IMR-90 (cell line): ENCODE measurements at regions not wholly inside any gene's neighbourhood (a gene's known extent, or its start where the extent isn't known, plus 50 kb on each side); places are given as distances from the start of the nearest gene placed in this dataset.

Experiments
- ATAC-seq: fragments of 200-7000 bp; cut with Tn5 transposase; 2 replicates; pipeline ENCODE4 v1.9.1; 2020; ENCODE audit warnings: low read depth, mild to moderate bottlenecking, moderate library complexity
- BruUV-seq: library from RNA; stranded (reverse); fragments of 400-500 nt; replicated peaks from 2 replicates; lab custom pipeline; 2021; lab: Mats Ljungman, UMichigan
- CTCF ChIA-PET: fragments of 300-600 bp; formaldehyde crosslinking; extraction: SDS; loops from one replicate; lab custom pipeline; 2021; ENCODE audit warnings: antibody characterized with exemption; lab: Yijun Ruan, JAX
- POLR2A ChIA-PET: fragments of 300-600 bp; sonication (Branson Sonifier 250); formaldehyde crosslinking; loops from one replicate; lab custom pipeline; 2022; ENCODE audit warnings: antibody characterized with exemption; ENCODE audit not compliant: unreplicated experiment; lab: Charles Lee
- DNase-seq: peaks from one replicate; pipeline ENCODE4 v3.0.0; 2013
- H2AFZ ChIP-seq: replicated peaks from 2 replicates; pipeline ENCODE3; 2013; ENCODE audit warnings: low read length, mild to moderate bottlenecking; ENCODE audit not compliant: poor library complexity
- H2AK5ac ChIP-seq: 2 replicates; pipeline ENCODE4 v1.6.1; 2013; ENCODE audit warnings: low read depth, low read length, inconsistent platforms
- H2AK9ac ChIP-seq: replicated peaks from 2 replicates; pipeline ENCODE3; 2013; ENCODE audit warnings: mild to moderate bottlenecking, low read depth, low read length, moderate library complexity; ENCODE audit not compliant: poor library complexity
- H2BK120ac ChIP-seq: 2 replicates; pipeline ENCODE4 v1.6.1; 2013; ENCODE audit warnings: low read depth, low read length, inconsistent platforms
- H2BK15ac ChIP-seq: 3 replicates; pipeline ENCODE4 v1.6.1; 2013; ENCODE audit warnings: low read depth, low read length, inconsistent platforms
- H2BK20ac ChIP-seq: 2 replicates; pipeline ENCODE4 v1.6.1; 2013; ENCODE audit warnings: low read depth, mild to moderate bottlenecking, inconsistent platforms, low read length, moderate library complexity
- H2BK5ac ChIP-seq: 2 replicates; pipeline ENCODE4 v1.6.1; 2013; ENCODE audit warnings: mild to moderate bottlenecking, low read depth, low read length, inconsistent platforms; ENCODE audit not compliant: poor library complexity, severe bottlenecking
- H3K14ac ChIP-seq: replicated peaks from 2 replicates; pipeline ENCODE4 v1.6.1; 2013; ENCODE audit warnings: low read depth, low read length, inconsistent platforms
- H3K18ac ChIP-seq: 2 replicates; pipeline ENCODE4 v1.6.1; 2013; ENCODE audit warnings: low read depth, low read length, control low read depth
- H3K23ac ChIP-seq: 2 replicates; pipeline ENCODE4 v1.6.1; 2013; ENCODE audit warnings: low read depth, low read length, inconsistent platforms
- H3K27ac ChIP-seq: 2 replicates; pipeline ENCODE4 v1.5.1; 2013; ENCODE audit warnings: mild to moderate bottlenecking, control low read depth, low read length; ENCODE audit not compliant: insufficient read depth
- H3K27me3 ChIP-seq: 2 replicates; pipeline ENCODE4 v1.6.1; 2013; ENCODE audit warnings: low read length; ENCODE audit not compliant: control insufficient read depth, insufficient read depth
- H3K36me3 ChIP-seq: 2 replicates; pipeline ENCODE4 v1.6.1; 2013; ENCODE audit warnings: low read length, mixed read lengths; ENCODE audit not compliant: control insufficient read depth, insufficient read depth
- H3K4ac ChIP-seq: 2 replicates; pipeline ENCODE4 v1.6.1; 2013; ENCODE audit warnings: low read depth, low read length, inconsistent platforms
- H3K4me1 ChIP-seq: 2 replicates; pipeline ENCODE4 v1.6.1; 2013; ENCODE audit warnings: low read length, mixed read lengths; ENCODE audit not compliant: control insufficient read depth, insufficient read depth
- H3K4me2 ChIP-seq: 2 replicates; pipeline ENCODE4 v1.6.1; 2013; ENCODE audit warnings: low read depth, mild to moderate bottlenecking, control low read depth, low read length, moderate library complexity
- H3K4me3 ChIP-seq: 2 replicates; pipeline ENCODE4 v1.5.1; 2013; ENCODE audit warnings: low read depth, mild to moderate bottlenecking, control low read depth, low read length, moderate library complexity; ENCODE audit not compliant: insufficient read depth
- H3K56ac ChIP-seq: 2 replicates; pipeline ENCODE4 v1.6.1; 2013; ENCODE audit warnings: low read length, inconsistent platforms; ENCODE audit not compliant: insufficient read depth; ENCODE audit errors: extremely low read depth
- H3K79me1 ChIP-seq, 2 experiments: 2 replicates each; pipeline ENCODE4 v1.6.1; 2013; ENCODE audit warnings: low read length in 2 of 2, inconsistent platforms in 1 of 2, low read depth in 1 of 2
- H3K9ac ChIP-seq: 2 replicates; pipeline ENCODE4 v1.6.1; 2013; ENCODE audit warnings: low read depth, low read length, control low read depth
- H3K9me1 ChIP-seq: 2 replicates; pipeline ENCODE4 v1.6.1; 2013; ENCODE audit warnings: low read length, inconsistent platforms; ENCODE audit not compliant: insufficient read depth
- H3K9me3 ChIP-seq: 2 replicates; pipeline ENCODE4 v1.6.1; 2013; ENCODE audit warnings: low read length; ENCODE audit not compliant: control insufficient read depth, insufficient read depth
- H4K20me1 ChIP-seq: 2 replicates; pipeline ENCODE4 v1.6.1; 2013; ENCODE audit warnings: low read length, inconsistent platforms; ENCODE audit not compliant: insufficient read depth
- H4K5ac ChIP-seq: 2 replicates; pipeline ENCODE4 v1.6.1; 2013; ENCODE audit warnings: mild to moderate bottlenecking, low read depth, low read length, control low read depth
- H4K8ac ChIP-seq, 2 experiments: 2 replicates each; pipeline ENCODE4 v1.6.1; 2013; ENCODE audit warnings: low read depth in 2 of 2, low read length in 2 of 2, control low read depth in 1 of 2, inconsistent platforms in 1 of 2
- H4K91ac ChIP-seq: 2 replicates; pipeline ENCODE4 v1.6.1; 2013; ENCODE audit warnings: low read depth, low read length, inconsistent platforms; ENCODE audit not compliant: insufficient read depth
- BHLHE40 ChIP-seq: fragments of 150-350 bp; IDR thresholded peaks from 2 replicates; pipeline ENCODE4 v1.6.1; 2016; ENCODE audit warnings: mild to moderate bottlenecking, low read depth, low read length
- CEBPB ChIP-seq: IDR thresholded peaks from 2 replicates; pipeline ENCODE4 v1.6.1; 2012; ENCODE audit warnings: low read depth, low read length, improper control_type of control experiment
- CHD1 ChIP-seq: IDR thresholded peaks from 2 replicates; pipeline ENCODE4 v1.6.1; 2012; ENCODE audit warnings: low read depth, low read length, improper control_type of control experiment
- FOS ChIP-seq: fragments of 150-350 bp; IDR thresholded peaks from 2 replicates; pipeline ENCODE4 v1.6.1; 2016; ENCODE audit warnings: low read depth, low read length
- MAFK ChIP-seq: IDR thresholded peaks from 2 replicates; pipeline ENCODE4 v1.6.1; 2012; ENCODE audit warnings: low read depth, low read length, improper control_type of control experiment
- MAZ ChIP-seq: IDR thresholded peaks from 2 replicates; pipeline ENCODE4 v1.6.1; 2012; ENCODE audit warnings: low read depth, mild to moderate bottlenecking, low read length, improper control_type of control experiment, moderate library complexity, borderline replicate concordance
- MXI1 ChIP-seq: IDR thresholded peaks from 2 replicates; pipeline ENCODE4 v1.6.1; 2012; ENCODE audit warnings: low read depth, mild to moderate bottlenecking, low read length, moderate library complexity, borderline replicate concordance
- NFE2L2 ChIP-seq: fragments of 150-350 bp; IDR thresholded peaks from 2 replicates; pipeline ENCODE4 v1.6.1; 2016; ENCODE audit warnings: low read depth, mild to moderate bottlenecking, low read length
- POLR2A ChIP-seq: IDR thresholded peaks from 2 replicates; pipeline ENCODE4 v1.6.1; 2012; ENCODE audit warnings: mild to moderate bottlenecking, low read depth, low read length
- RAD21 ChIP-seq: IDR thresholded peaks from 2 replicates; pipeline ENCODE4 v1.6.1; 2012; ENCODE audit warnings: low read length, improper control_type of control experiment
- RCOR1 ChIP-seq: IDR thresholded peaks from 2 replicates; pipeline ENCODE4 v1.6.1; 2012; ENCODE audit warnings: mild to moderate bottlenecking, low read length, improper control_type of control experiment; ENCODE audit not compliant: insufficient replicate concordance
- RFX5 ChIP-seq: IDR thresholded peaks from 2 replicates; pipeline ENCODE4 v1.8.0; 2012; ENCODE audit warnings: low read depth, mild to moderate bottlenecking, low read length, moderate library complexity
- SMC3 ChIP-seq: fragments of 150-350 bp; IDR thresholded peaks from 2 replicates; pipeline ENCODE4 v1.6.1; 2016; ENCODE audit warnings: low read depth, mild to moderate bottlenecking, antibody characterized with exemption, low read length, moderate library complexity
- WGBS, 2 experiments: methylation state at CpG; one replicate each; pipeline versions ENCODE4 v1.1.5 to v1.1.7; 2013; ENCODE audit warnings: missing lambda C conversion rate in 2 of 2; ENCODE audit not compliant: insufficient read length in 1 of 2; ENCODE audit errors: extremely low coverage in 2 of 2; 5-methylcytosine and 5-hydroxymethylcytosine counted together
- dilution Hi-C: fragments of 300-500 bp; cut with HindIII; formaldehyde crosslinking; loops from one replicate; pipeline ENCODE4 v1.14.3; 2018; ENCODE audit warnings: low sequenced_read_pairs; ENCODE audit not compliant: unreplicated experiment
- in situ Hi-C: fragments of 300-500 bp; cut with MboI; formaldehyde crosslinking; loops from 3 replicates; pipeline ENCODE4 v1.14.3; 2019; ENCODE audit warnings: low sequenced_read_pairs, inconsistent platforms, mixed read lengths
- intact Hi-C: fragments of 100-400 bp; cut with micrococcal nuclease; formaldehyde crosslinking; loops from 2 replicates; pipeline ENCODE4 v1.10.0; 2022
- TF ChIP-seq, protein P1 (sequence below): fragments of 150-350 bp; IDR thresholded peaks from 2 replicates; pipeline ENCODE4 v1.6.1; 2016; ENCODE audit warnings: low read depth, mild to moderate bottlenecking, low read length, moderate library complexity, borderline replicate concordance
- TF ChIP-seq, protein P2 (sequence below): conservative IDR thresholded peaks from 2 replicates; pipeline ENCODE4 v1.5.1; 2012; ENCODE audit warnings: mild to moderate bottlenecking, low read depth, low read length, improper control_type of control experiment
- TF ChIP-seq, protein P3 (sequence below): fragments of 150-350 bp; IDR thresholded peaks from 2 replicates; pipeline ENCODE4 v1.6.1; 2017; ENCODE audit warnings: mild to moderate bottlenecking, antibody characterized with exemption, low read length, low read depth

DNA sequence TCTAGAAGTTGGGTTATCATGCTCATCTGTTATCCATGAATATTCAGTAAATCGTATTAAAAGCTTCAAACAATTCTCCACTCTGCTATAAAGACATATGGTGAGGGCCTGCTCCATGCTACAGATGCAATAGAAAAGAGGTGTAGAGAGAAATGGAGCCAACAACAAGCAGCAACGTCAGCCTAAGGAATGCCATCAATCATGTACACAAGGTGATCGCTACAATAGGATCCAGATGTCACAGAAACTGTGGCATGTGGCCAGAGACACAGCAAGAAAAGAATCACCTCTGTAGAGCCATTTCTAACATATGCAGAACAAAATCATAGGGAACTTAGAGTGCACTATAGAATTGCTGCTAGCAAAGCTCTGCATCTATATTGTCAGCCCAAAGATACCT is 1188.1 kb downstream of the PCDH7 start:
- CTCF ChIA-PET = no interaction called here
- Histone ChIP-seq H3K9ac (no peak overlapping the region), H3K18ac (no peak overlapping the region), H4K8ac (no peak overlapping the region), H3K14ac (no peak overlapping the region), H3K9me3 (peaks cover 7% of the 10 kb centered on the region), H2BK15ac (no peak overlapping the region), H3K4ac (no peak overlapping the region), H3K9me1 (no peaks in the 10 kb centered on the region), H4K91ac (no peak overlapping the region), H2AK9ac (no peak overlapping the region), H2BK5ac (no peak overlapping the region), H3K4me2 (no peak overlapping the region), H3K4me3 (no peak overlapping the region), H3K56ac (no peak overlapping the region), H2AFZ (no peak overlapping the region), H4K5ac (no peak overlapping the region), H2BK120ac (no peak overlapping the region), H3K27ac (no peak overlapping the region), H3K79me1 (no peaks in the 10 kb centered on the region), H2BK20ac (no peak overlapping the region), H4K20me1 (no peaks in the 10 kb centered on the region), H3K4me1 (no peaks in the 10 kb centered on the region), H3K36me3 (no peaks in the 10 kb centered on the region), H3K27me3 (no peaks in the 10 kb centered on the region), H2AK5ac (no peak overlapping the region), H3K23ac (no peak overlapping the region)
- POLR2A ChIA-PET = no interaction called here
- dilution Hi-C loops (no loop called here), intact Hi-C loops (no loop called here), in situ Hi-C loops (no loop called here)
- WGBS, 2 experiments = no CpG with 5 or more reads among the region's 3 CpGs
- ATAC-seq (no peak), DNase-seq (no peak)
- BruUV-seq = no TSS peak
- TF ChIP-seq, protein P1, sequence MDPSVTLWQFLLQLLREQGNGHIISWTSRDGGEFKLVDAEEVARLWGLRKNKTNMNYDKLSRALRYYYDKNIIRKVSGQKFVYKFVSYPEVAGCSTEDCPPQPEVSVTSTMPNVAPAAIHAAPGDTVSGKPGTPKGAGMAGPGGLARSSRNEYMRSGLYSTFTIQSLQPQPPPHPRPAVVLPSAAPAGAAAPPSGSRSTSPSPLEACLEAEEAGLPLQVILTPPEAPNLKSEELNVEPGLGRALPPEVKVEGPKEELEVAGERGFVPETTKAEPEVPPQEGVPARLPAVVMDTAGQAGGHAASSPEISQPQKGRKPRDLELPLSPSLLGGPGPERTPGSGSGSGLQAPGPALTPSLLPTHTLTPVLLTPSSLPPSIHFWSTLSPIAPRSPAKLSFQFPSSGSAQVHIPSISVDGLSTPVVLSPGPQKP = no peak
- TF ChIP-seq SMC3 (no peak), RAD21 (no peak), NFE2L2 (no peak), POLR2A (no peak), CEBPB (no peak), RCOR1 (no peak), CHD1 (no peak), MAZ (no peak), FOS (no peak), MAFK (no peak), RFX5 (no peak), BHLHE40 (no peak), MXI1 (no peak)
- TF ChIP-seq, protein P2, sequence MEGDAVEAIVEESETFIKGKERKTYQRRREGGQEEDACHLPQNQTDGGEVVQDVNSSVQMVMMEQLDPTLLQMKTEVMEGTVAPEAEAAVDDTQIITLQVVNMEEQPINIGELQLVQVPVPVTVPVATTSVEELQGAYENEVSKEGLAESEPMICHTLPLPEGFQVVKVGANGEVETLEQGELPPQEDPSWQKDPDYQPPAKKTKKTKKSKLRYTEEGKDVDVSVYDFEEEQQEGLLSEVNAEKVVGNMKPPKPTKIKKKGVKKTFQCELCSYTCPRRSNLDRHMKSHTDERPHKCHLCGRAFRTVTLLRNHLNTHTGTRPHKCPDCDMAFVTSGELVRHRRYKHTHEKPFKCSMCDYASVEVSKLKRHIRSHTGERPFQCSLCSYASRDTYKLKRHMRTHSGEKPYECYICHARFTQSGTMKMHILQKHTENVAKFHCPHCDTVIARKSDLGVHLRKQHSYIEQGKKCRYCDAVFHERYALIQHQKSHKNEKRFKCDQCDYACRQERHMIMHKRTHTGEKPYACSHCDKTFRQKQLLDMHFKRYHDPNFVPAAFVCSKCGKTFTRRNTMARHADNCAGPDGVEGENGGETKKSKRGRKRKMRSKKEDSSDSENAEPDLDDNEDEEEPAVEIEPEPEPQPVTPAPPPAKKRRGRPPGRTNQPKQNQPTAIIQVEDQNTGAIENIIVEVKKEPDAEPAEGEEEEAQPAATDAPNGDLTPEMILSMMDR = no peak
- TF ChIP-seq, protein P3, sequence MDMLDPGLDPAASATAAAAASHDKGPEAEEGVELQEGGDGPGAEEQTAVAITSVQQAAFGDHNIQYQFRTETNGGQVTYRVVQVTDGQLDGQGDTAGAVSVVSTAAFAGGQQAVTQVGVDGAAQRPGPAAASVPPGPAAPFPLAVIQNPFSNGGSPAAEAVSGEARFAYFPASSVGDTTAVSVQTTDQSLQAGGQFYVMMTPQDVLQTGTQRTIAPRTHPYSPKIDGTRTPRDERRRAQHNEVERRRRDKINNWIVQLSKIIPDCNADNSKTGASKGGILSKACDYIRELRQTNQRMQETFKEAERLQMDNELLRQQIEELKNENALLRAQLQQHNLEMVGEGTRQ = no peak
